GM18858 (cell line): ENCODE measurements at regions not wholly inside any gene's neighbourhood (a gene's known extent, or its start where the extent isn't known, plus 50 kb on each side); places are given as distances from the start of the nearest gene placed in this dataset.

Source experiments
- ATAC-seq: cut with Tn5 transposase; IDR thresholded peaks from one replicate; pipeline ENCODE4 v1.9.1; 2021; ENCODE audit not compliant: unreplicated experiment

DNA sequence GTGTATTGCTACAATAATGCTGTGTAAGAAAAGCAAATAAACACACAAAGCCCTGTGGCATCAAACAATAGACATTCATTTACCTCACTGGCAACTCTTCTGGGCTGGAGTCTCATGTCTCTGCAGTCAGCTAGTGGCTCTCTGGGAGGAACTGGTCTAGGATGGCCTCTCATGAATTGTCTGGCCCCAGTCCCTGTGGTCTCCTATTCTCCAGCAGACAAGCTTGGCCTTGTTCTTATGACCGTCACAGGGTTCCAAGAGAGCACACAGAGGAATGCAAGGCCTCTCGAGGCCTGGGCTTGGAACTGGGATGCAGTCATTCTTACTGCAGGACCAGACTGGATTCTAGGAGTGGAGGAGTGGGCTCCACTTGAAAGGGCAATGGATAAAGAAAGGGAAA lies 141.2 kb upstream of the NTM start:
- ATAC-seq = no peak

DNA sequence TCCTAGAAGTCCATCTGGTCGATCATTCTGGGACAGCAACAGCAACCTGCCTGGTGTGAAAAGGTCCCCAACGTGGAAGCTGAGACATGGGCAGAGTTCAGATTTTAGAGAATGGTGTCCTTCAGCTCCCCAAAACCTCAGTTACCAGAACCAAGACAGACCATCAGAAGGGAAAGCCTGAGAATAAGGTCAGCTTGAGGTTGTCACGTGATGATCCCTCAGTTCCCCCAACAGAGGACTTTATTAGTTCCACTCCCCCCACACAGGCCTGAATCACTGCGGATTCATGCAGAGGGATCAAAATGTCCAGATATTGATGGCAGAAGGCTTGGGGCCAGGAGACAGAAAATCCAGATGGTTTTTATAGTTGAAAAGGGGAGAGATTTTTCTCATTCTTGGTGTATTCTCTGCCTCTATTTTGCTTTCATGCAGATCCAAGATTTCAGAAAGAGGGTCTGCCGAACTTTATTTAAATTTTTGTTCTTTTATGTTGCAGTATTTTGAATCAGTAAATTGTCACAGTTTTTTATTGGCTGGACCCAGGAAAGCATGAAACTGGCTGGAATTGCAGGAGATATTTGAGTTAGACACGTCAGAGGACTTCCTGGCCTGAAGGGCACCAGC lies 139.0 kb upstream of the NTM start:
- no peak for ATAC-seq

DNA sequence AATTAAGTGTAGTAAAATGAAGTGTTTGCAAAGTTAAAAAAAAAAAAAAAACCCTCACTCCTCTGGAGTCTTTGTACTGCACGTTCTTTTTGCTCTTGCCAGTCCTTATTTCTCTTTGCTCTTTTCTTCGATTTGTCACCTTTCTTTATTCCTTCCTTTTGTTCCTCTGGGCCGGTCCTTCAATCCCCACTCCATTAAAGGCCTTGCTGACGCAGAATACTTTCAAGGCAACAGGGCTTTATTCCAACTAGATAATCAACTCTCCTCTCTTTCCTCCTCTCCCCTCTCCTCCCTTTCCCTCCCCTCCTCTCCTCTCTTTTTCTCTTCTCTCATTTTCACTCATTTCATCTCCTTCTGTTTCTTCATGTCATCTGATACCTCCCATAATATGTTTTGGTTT lies 138.2 kb upstream of the NTM start:
- ATAC-seq = no peak

DNA sequence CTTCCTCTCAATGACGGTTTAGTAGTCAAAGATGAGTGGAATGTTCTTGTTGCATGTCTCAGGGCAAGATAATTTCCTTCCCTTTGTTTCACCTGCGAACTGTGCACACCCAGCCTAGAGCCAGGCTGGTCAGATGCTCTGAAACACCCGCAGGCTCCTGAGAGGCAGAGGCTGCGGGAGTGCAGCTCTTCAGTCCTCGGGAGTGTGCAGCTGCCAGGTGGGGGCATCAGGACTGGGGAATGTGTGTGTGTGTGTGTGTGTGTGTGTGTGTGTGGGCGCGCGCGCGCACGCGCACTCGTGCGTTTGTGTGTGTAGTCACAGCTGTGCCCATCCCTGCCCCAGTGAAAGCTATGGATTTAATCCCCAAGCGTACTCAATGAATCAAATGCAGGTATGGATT lies 136.2 kb upstream of the NTM start:
- no peak for ATAC-seq

DNA sequence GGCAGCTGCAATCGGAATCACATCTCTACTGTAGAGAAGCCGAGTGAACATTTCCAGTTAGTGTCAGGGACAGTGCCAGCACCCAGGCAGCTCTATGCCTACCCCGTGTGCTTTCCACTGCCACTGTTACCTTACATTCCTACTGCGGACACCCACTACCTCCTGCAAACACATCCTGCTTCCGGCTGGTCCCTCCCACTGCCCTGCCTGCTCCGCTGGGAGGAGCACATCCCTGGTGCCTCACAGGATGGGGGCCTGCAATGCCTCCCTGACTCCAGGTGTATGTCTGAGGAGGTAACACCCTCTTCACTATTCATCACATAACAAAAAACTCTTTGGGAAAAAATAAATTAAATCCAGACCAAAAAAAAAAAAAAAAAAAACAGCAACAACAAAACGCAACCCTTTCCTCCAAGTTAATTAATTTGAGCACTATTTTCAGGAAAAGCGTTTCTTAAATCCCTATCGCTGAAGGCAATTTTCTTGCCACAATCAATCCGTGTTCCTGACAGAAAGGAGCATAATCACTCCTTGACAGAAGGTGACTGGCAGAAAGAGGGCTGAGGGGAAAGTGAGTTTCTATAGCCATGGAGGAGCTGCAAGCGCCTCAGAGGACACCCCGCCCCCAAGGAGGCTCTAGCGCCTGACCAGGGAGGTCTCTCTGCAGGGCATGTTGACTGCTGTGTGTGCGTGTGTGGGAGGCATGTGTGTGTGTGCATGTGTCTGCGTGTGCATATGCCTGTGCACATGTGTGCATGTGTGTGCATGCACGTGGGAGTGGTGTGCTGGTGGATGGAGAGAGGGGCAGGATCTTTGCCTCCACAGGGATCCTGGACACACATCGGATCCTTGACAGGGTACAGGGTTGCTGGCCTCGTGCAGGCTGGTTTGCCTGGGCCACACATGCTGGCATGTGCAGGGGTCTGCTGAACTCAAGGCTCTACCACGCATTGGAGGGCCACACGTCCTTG lies 134.8 kb upstream of the NTM start:
- ATAC-seq = no peak

DNA sequence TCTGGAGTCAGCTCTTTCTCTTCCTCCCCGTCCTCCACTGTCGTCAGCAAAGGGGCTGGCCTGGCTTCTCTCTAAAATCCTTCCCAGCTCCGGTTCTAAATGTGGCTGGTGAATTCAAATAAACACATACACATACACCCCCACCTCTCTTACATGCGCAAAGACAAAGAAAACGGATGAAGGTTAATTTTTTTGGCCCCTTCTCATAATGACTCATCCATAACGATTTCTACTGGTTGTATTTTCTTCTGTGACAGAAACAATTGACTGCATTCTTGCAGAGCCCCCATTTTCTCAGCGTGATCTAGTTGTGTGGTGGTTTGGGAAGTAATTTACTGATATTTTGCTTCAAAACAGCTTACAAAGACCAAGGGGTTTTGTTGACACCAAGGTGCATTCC lies 130.0 kb upstream of the NTM start:
- ATAC-seq = no peak

DNA sequence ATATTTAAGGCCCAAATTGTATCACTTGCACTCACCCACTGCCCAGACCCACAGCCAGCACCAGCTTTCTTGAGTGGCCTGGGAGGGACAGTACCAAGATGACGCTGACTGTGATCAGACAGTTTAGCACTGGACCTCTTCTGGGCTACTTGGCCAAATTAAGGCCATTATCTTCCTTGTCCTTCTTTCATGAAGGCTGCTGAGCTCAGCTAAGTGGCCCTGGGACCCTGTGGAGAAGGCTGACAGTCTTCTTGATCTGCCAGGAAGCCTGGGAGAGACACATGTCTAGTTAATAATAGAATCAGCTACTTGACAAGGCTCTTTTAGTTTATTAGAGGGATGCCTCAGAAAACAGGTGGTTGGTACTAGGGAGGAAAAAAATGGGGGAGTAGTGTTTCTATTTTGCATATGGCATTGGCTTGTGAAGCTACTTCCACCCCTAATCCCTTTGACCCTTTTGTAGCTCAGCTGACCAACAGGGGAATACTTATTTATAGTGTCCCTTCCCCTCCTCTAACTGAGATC lies 127.9 kb upstream of the NTM start:
- no peak for ATAC-seq

DNA sequence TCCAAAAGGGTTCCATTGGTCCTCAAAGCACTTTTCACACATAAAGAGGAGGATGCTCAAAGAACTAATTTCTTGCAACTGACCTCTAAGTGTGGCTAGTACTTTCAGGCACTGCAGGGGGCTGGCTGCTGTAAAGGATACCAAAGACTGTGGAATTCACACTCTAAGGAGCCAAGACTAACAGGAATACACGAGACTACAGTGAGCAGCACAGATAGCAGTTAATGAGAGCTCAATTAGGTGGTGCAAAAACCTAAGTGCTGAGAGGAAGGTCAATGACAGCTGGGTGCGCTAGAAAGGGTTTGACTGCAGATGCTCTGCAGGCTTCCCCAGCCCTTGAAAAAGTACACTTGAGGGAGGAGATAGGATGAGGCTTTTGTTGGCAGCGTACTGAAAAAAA lies 124.3 kb upstream of the NTM start:
- ATAC-seq = no peak

DNA sequence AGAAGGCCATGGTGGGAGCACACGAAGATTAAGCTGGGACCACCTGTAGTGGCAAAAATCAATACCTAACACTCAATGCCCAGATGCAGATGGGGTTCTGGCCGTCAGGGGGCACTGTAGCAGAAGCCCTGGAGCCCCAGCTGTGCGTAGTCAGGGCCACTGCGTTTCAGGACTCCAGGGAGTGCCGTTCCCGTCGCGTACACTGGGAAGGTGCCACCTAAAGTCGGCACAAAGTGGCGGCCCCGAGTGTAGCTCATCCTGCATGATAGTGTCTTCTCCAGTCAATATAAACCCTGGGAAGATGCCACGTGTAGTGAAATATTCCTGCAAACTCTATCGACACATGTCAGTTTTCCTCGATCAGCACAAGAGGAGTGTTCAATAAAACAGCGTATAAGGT lies 123.8 kb upstream of the NTM start:
- ATAC-seq = no peak

DNA sequence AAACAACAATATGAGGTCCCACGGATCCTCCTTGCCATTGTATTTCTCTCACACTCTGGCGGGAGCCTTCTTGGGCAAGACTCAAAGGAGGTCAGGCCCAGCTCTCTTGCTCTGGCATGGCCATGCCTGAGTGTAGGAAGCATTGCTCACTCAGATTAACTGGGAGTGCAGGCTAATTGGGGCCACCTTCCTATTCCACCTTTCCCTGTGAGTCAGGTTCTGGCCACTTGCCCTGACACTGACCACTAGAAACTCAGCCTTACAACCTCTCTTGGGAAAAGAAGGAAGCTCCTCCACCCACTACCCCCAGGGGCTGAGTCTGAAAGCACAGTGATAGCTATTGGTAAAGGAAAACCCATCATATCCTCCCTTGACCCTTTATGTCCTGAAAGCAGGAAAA lies 121.8 kb upstream of the NTM start:
- ATAC-seq = no peak

DNA sequence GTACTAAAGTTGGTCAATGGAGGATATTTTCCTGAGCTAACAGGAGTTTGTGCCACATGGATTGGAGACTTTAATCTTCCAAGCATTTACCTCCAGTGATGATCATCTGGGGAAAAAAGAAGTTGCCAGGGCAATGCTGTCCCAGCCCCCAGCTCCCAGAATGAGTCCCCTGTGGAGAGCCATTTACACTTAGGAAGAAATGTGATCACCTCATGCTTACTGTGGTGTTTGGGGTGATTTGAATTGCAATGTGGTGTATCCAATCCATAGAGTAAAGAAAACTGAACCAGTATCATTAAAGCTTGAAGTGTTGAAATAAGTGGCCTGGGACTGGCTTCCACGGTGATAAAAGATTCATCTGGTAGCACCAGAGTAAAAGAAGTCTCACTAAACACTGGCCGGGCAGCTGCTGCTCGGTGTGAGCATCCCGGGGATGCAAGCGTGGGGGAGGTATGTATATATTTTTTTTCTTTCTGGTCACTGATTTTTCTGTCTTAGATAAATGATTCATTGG lies 117.2 kb upstream of the NTM start:
- no peak for ATAC-seq

DNA sequence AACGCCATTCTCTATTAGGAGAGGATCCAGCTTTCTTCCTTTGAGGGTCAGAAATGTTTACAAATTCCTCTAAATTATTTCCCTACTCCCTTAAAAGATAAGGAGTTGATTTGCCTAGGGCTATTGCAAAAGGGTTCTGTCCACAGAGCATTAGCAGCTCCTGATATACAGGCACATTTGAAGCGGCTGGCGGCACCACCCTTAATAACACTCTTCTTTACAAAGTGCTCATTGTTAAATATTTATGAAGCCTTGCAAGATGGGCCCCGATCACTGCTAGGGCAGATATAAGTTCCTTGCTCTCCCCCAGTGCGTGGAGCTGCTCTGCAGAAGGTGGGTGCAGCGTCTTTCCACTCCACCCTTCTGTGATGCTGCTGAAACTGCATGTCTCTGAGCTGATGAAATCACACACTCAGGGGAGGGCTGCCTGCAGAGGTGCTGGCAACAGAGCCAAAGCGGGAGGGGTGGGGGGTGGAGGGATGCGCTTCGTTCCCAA lies 116.7 kb upstream of the NTM start:
- ATAC-seq = no peak

DNA sequence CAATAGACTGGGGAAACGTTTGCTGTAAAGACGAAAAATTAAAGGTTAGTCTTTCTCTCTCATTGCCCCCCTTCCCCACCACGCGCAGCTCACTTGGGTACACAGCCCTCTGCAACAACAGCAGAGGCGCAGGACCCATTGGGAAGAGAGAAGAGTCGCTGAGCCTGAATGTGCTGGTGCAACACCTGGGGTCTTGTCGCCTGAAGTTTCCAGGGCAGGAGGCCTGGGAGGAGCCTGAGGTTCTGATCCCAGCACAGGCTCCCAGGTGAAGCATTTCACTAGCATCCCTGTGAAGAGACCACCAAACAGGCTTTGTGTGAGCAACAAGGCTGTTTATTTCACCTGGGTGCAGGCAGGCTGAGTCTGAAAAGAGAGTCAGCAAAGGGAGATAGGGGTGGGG lies 116.2 kb upstream of the NTM start:
- ATAC-seq = no peak

DNA sequence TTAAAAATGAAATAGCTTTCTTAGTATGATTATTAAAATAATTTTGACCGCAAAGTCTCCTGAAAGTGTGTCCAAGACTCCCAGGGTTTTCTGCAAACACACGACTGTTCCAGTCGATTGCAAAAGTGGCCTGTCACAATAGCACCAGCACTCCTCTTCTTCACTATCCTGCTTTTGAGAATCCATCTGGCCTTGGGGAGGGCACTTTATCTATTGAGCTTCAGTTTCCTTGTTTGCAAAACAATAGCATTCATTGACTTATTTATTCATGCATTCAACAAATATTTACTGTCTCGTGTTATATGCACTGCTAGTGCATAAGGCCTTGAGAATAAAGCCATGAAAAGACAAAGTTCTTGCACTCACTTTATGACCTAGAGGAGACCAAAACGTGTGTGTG lies 96.2 kb upstream of the NTM start:
- no peak for ATAC-seq

DNA sequence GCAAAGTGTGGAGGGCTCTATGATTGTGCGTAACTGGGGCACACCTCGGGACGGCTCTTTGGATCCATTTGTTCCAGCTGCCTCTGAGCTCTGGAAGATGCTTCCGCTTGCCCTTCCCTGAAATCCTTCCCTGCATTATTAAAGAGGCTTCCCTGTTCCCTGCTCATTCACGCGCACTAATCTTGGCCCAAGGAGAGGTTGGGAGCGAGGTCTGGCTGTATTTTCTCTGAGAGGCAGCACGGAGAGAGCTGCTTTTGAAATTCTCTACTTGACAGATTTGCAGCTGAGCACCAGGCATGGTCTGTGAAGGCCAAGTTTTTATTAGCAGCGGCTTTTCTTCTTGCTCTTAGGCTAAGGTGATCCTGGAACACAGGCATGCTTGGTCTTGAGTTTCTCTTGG lies 94.8 kb upstream of the NTM start:
- ATAC-seq = no peak

DNA sequence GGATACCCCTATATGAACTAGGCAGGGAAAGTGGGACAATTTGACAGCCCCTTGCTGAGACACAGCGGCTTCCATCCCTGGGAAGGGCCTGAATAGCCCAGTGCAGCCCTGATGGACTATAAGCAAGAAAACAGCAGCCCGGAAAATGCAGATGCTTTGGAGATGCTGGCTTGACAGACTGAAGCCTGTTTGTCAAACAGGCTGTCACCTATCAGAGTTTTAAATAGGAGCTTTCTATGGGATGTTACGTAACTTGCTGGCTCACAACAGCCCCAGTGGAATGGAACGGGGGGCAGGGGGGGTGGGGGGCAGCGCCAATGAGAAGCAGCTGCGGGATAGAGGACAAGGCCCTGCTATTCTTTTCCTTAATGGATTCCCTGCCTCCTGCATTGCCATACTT lies 91.9 kb upstream of the NTM start:
- ATAC-seq = no peak

DNA sequence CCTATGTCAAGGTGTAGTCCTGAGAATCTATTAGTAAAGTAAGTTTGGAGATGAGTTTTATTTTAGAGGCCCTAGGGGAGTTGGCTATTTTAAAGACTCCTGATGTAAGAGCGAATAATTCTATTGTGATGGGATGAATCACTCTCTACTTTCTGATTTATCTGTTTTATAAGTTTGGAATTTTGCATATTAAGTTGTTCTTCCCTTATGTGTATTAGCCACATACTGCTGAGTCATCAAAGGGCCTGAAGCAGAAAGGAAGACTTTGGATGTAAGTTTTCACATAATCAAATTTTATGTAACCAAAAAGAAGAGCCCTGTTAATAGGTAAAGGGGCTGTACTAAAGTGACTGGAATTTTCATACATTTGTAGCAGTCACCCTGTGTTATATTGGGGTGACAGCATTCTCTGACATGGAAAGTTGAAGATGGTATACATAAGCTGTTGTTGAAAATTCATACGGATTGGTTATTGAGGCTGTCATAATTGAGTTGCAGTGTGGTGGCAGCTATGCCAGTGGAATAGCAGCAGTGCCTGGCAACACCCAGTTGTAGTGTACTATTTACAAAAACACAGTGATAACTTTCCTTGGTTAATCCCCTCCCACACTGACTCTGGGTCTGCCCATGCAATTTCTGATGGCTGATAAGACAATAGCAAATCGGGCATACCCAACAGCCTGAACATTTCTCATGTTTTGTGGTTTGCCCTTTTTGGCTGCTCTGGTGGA lies 90.6 kb upstream of the NTM start:
- ATAC-seq = no peak

DNA sequence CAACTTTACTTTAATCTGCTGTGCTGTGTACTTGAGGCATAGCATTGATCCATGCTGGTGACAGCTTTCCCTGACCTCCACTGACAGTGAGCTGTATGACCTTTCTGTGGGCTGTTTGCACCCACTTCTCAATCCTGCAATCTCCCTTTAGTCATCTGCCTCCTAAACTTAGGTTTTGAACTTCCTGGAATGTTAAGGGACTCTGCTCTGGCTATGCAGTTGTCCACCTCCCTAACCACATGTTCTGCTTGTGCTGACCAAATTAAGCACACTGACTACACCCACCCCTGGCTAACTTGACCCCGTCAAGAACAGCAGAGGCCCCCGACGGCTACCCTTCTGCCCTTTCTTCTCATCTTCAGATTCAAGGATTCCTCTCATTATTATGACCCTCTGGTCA lies 89.1 kb upstream of the NTM start:
- no peak for ATAC-seq

DNA sequence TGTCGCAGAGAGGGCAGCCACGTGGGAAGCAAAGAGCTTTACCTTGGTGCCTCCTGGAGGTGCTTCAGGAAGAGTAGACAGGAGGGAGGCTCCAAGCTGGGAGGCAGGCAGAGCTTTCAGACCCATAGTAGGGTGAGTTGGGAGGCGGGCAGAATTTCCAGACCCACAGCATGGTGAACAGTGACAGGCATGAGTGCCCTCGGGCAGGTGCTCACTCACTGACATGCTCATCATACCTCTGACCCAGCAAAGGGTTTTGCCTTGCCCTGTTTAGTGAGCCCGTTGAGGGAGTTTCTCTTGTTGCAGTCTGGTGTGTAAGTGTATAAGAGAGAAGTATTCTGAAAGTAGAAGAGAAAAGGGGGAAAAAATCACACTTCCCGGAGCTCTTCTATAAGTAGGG lies 86.4 kb upstream of the NTM start:
- ATAC-seq = no peak

DNA sequence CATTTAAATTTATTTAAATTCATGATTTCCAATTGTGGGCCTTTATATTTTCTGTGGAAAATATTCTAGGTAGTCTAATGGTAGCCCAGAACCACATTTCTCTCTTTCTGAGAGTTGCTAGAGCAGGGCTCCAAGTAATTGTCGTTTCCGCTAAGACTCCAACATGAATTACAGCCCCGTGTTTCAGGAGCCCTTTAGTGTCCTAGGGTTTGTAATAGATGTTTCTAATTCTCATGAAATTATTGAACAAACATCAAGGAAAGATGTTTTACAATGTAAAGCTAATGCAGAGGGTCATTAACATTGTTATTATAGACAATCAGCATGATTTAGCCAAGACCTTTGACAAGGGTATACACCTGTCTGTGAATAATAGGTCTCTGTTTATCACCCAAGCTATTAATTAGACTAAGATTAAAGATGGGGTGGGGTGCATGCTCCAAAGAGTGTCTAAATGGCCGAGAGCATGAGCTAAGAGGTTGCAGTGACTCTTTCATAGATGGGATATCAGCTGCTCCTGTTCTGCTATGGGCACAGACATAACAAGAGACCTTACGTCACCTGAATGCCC lies 81.8 kb upstream of the NTM start:
- no peak for ATAC-seq

DNA sequence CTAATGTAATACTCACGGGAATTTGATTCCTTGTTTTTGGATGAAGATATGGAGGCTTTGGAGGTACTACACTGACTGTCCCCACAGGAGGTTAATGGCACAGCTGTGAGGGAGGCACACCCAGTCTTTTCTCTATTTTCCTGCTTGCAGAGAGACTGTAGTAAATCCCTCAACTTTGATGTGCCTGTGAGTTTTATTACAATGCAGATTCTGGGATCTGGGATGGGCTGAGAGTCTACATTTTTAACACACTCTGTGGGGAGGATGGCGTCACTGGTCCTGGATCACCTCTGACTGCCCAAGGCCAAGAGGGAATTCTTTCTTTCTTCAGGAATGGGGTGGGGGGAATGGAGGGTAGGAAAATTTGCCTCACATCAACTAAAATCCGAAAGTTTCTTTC lies 80.2 kb upstream of the NTM start:
- ATAC-seq = no peak
